IgD-negative memory B cell (primary cell): ENCODE measurements at regions not wholly inside any gene's neighbourhood (a gene's known extent, or its start where the extent isn't known, plus 50 kb on each side); places are given as distances from the start of the nearest gene placed in this dataset.

Experiments used
- H3K27ac Mint-ChIP-seq, 3 donors: one replicate each; pipeline ENCODE4 v1.8.0; 2020 to 2022; ENCODE audit warnings: mild to moderate bottlenecking in 3 of 3, mixed read lengths in 3 of 3, moderate library complexity in 1 of 3
- H3K27me3 Mint-ChIP-seq: one replicate; pipeline ENCODE4 v1.8.0; 2021; ENCODE audit warnings: mixed read lengths
- H3K36me3 Mint-ChIP-seq: one replicate; pipeline ENCODE4 v1.8.0; 2020; ENCODE audit warnings: mild to moderate bottlenecking, mixed read lengths
- H3K4me1 Mint-ChIP-seq, 3 donors: one replicate each; pipeline ENCODE4 v1.8.0; 2020 to 2022; ENCODE audit warnings: mixed read lengths in 3 of 3, mild to moderate bottlenecking in 1 of 3
- H3K4me3 Mint-ChIP-seq, 4 donors: one replicate each; pipeline ENCODE4 v1.8.0; 2020 to 2022; ENCODE audit warnings: mild to moderate bottlenecking in 4 of 4, mixed read lengths in 4 of 4, moderate library complexity in 3 of 4
- H3K9me3 Mint-ChIP-seq, 3 donors: one replicate each; pipeline ENCODE4 v1.8.0; 2020 to 2021; ENCODE audit warnings: mixed read lengths in 3 of 3, mild to moderate bottlenecking in 1 of 3

DNA sequence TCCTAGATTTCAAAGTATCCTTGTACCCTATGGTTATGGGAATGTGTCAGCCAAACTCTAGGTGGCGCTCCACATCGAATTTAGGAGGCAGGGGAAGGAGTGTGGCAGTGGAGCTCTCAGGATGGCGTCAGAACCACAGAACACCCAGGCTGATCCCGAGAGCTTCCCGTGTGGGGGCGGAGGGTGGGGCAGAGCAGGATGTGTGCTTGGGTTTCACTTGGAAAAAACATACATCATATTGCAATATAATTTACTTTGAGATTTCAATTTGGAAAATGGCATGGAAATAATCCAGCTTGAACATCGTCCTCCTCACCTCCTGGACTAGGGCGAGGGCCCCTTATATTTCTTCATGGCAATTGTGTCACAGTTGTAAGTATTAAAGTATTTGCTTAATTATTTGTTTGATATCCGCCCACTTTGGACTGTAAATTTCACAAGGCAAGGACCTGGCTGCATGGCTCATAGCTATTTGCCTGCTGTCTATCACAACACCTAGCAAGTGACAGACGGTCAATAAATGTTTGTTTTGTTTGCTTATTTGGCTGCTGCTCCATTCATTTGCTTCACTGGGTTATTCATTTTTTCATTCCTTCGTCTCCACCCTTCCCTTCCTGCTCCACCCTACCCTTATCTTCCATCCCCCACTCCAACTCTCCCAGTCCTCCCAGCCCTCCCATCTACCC, 221.5 kb upstream of the HMGA2 start:
- peaks cover 0 to 1% (median under 1%) of the 10 kb centered on the region in 3 donors for H3K9me3 Mint-ChIP-seq
- no peak overlapping the region for H3K4me3 Mint-ChIP-seq
- H3K27me3 Mint-ChIP-seq = peaks cover 2% of the 10 kb centered on the region

DNA sequence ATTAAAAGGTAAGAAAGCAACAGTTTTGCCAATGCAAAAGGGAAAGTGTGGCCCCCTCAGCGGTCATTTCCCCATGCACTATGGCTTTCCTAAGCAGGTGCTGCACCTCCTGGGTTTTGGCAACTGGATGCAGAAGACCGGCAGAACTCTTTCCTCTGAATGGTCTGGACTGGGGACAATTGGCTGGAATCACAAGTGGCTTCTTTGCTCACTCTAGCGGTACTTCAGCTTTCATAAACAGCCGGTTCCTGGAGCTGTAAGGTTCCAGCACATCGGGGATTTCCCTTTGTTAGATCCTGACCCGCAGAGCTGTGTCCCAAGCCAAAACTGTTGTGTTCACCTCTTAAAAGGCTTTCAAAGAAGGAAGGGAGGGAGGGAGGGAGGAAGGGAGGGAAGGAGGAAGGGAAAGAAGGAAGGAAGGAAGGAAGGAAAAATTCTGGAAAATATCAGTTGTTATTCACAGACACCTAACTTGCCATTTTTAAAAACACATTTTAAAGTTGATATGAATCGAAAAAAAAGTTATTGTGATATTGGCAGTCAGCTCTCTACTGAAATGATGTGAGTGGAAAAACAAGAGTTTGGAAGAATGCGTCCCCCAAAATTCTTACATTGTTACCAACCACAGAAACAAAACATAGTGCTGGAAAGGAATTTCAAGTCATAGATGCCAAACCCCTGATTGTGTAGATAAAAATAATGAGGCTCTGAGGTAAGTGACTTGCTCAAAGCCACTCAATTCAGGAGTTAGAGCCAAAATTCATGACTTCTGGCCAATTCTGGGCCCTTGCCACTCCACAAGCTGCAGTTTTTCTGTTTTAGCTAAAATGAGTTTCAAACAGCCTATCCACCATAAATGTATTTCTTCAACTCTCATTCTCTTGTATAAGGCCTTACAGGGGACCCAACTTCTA, 220.6 kb upstream of the HMGA2 start:
- H3K27me3 Mint-ChIP-seq = peaks cover 2% of the 10 kb centered on the region
- H3K9me3 Mint-ChIP-seq = peaks cover 0 to 6% (median 2%) of the 10 kb centered on the region in 3 donors
- no peak overlapping the region for H3K4me3 Mint-ChIP-seq
- no peaks in the 10 kb centered on the region for H3K4me1 Mint-ChIP-seq
- H3K36me3 Mint-ChIP-seq = no peaks in the 10 kb centered on the region
- no peak overlapping the region for H3K27ac Mint-ChIP-seq

More for the DNA sequence above, 221.5 kb upstream of the HMGA2 start:
- H3K4me1 Mint-ChIP-seq = no peaks in the 10 kb centered on the region
- H3K27ac Mint-ChIP-seq = no peak overlapping the region
- no peaks in the 10 kb centered on the region for H3K36me3 Mint-ChIP-seq

DNA sequence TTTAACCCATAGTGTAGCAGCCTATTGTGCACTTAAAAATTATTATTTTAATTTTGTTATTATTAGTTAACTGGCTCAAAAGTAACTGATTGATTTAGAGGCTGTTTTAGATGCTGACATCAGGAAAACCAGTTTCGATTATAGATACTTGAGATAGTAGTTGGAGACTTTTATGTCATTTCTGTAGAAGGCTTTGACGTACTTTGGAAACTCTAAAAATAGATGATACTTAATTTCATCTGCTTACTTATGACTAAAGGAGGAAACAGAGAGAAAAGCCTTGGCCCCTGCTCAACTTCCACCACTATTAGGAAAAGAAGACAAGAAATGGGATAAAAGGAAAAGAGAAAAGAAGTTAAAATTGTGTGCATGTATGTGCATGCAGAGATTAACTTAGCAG, 219.3 kb upstream of the HMGA2 start:
- Mint-ChIP-seq H3K9me3 (peaks cover 0 to 6% (median 2%) of the 10 kb centered on the region in 3 donors), H3K27ac (no peak overlapping the region), H3K4me1 (no peaks in the 10 kb centered on the region), H3K36me3 (no peaks in the 10 kb centered on the region), H3K27me3 (peaks cover 2% of the 10 kb centered on the region), H3K4me3 (no peak overlapping the region)

DNA sequence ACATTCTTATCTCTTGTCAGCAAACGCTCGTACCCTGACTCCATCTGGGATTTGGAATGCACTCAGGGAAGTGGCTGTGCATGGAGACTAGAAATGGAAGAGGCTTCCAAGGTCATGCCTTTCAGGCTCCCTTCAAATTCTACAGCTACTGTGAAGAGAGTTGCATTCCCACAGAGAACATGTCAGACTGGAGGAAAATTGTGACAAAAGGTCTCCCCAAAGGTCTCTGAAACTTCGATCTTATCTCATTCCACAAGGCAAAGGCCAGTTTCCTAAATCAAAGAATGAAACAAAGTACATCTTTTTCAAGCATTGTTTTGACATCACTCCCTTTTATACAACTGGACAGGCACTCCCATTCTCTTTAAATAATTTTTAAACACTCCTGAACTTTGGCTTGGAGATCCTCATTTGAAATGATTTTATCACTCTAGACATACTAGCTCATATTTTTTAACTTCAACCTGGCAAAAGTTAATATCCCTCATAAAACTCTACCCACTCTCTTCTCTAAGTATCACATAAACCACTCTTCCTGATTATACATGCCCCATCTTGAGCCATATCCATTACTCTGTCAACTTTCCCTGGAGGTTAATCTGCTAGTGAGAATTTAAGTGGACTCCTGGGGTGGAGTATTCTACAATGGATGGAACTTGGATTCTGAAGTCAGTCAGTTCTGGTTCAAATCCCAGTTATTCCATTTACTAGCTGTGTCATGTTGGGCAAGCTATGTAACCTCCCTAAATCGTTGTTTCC, 218.1 kb upstream of the HMGA2 start:
- no peak overlapping the region for H3K4me3 Mint-ChIP-seq
- H3K27ac Mint-ChIP-seq = no peak overlapping the region
- H3K27me3 Mint-ChIP-seq = peaks cover 2% of the 10 kb centered on the region
- H3K36me3 Mint-ChIP-seq = no peaks in the 10 kb centered on the region
- no peaks in the 10 kb centered on the region for H3K4me1 Mint-ChIP-seq
- peaks cover 0 to 6% (median 2%) of the 10 kb centered on the region in 3 donors for H3K9me3 Mint-ChIP-seq

GRCh38 chr12:65607401-65607841, 216.9 kb upstream of the HMGA2 start:
- Mint-ChIP-seq H3K9me3 (peaks cover 0 to 6% (median 2%) of the 10 kb centered on the region in 3 donors), H3K27me3 (peaks cover 3% of the 10 kb centered on the region), H3K4me1 (no peaks in the 10 kb centered on the region), H3K27ac (no peak overlapping the region), H3K36me3 (no peaks in the 10 kb centered on the region), H3K4me3 (no peak overlapping the region)

DNA sequence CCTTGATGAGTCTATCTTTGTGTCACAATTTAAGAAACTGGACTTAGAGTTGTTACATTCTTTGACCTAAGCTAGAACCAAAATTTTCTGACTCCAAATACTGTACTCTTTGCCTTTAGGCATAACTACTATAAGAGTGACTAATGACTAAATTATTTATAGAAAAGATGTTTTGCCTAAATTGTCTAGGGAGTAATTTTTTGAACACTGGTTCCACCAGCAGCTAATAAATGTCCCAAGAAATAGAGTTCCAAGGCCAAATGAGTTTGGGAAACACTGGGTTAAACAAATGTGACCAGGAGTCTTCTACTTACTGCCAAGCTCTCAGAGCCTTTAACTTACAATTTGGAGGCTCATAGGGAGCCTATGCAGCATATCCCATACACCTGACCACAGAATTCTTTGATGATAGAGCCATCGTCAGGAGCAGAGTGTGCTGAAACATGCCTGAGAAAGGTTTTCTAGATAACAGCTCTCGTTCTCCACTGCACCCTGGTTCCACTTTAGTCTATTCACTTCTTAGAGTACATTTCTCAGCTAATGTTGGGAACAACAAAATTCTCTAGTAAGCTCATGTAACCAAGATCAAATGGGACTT, 215.9 kb upstream of the HMGA2 start:
- Mint-ChIP-seq H3K27ac (no peak overlapping the region), H3K4me1 (no peaks in the 10 kb centered on the region), H3K9me3 (peaks cover 0 to 6% (median 2%) of the 10 kb centered on the region in 3 donors), H3K36me3 (no peaks in the 10 kb centered on the region), H3K4me3 (no peak overlapping the region), H3K27me3 (peaks cover 2% of the 10 kb centered on the region)

DNA sequence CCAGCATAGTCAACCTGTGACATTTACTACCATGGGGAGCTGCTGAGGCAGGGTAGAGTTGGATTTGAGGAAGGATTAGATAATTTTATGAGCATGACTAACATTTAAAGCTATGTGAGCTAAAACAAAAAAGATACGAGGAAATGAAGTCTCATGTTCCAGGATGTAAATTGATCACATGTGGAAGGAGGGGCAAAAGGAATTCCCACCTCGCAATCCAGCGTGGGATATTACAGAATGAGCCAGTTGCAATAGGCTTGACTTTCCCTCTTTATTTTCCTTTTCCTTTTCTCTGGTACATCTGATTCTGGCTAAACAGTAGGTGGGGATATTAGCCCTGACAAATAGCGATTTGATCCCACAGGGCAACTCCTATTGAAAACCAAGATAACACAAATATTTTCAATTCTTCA, 214.9 kb upstream of the HMGA2 start:
- Mint-ChIP-seq H3K4me3 (no peak overlapping the region), H3K36me3 (no peaks in the 10 kb centered on the region), H3K27ac (no peak overlapping the region), H3K9me3 (peaks cover 0 to 6% (median 2%) of the 10 kb centered on the region in 3 donors), H3K27me3 (peaks cover 2% of the 10 kb centered on the region), H3K4me1 (no peaks in the 10 kb centered on the region)

GRCh38 chr12:65611396-65611795, 212.9 kb upstream of the HMGA2 start:
- Mint-ChIP-seq H3K4me1 (no peaks in the 10 kb centered on the region), H3K36me3 (no peaks in the 10 kb centered on the region), H3K4me3 (no peak overlapping the region), H3K9me3 (peaks cover 0 to 12% (median 2%) of the 10 kb centered on the region in 3 donors), H3K27ac (no peak overlapping the region), H3K27me3 (peaks cover 2% of the 10 kb centered on the region)

GRCh38 chr12:65612440-65612839, 211.8 kb upstream of the HMGA2 start:
- H3K27me3 Mint-ChIP-seq = peaks cover 2% of the 10 kb centered on the region
- no peak overlapping the region for H3K4me3 Mint-ChIP-seq
- no peak overlapping the region for H3K27ac Mint-ChIP-seq
- no peaks in the 10 kb centered on the region for H3K36me3 Mint-ChIP-seq
- no peaks in the 10 kb centered on the region for H3K4me1 Mint-ChIP-seq
- H3K9me3 Mint-ChIP-seq = peaks cover 0 to 12% (median 2%) of the 10 kb centered on the region in 3 donors

- Mint-ChIP-seq H3K9me3 (peaks cover 0 to 5% (median under 1%) of the 10 kb centered on the region in 3 donors), H3K27ac (no peak overlapping the region), H3K4me1 (no peaks in the 10 kb centered on the region), H3K4me3 (no peak overlapping the region), H3K27me3 (peaks cover 2% of the 10 kb centered on the region), H3K36me3 (no peaks in the 10 kb centered on the region)
Measured at GRCh38 chr12:65613692-65614091, 210.6 kb upstream of the HMGA2 start.

DNA sequence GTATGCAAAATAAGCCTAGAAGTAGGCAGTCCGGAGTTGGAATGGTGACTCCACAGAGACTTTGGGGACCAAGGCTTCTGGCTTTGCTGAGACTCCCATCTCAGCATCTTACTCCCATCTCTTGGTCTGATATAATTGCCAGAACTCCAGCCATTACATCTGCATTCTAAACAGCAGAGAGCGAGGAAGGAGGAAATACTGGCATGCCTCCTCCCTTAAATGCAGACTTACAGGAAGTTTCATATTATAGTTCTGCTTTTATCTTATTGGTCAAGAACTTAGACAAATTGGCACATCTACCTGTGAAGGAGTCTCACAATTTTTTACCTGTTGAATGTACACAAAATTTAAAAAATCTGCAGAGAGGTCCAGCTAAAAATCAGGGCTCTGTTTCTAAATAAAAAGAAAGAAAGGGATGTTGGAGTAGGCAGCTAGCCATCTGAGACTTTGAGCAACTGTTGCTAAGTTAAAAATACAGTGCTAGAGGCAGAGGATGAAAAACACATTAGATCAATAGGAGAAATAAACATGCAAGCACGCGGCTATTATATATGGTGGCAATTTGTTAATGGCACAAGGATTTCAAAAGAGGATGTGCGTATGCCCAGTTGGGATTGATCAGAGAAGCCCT, 209.9 kb upstream of the HMGA2 start:
- Mint-ChIP-seq H3K4me1 (no peaks in the 10 kb centered on the region), H3K36me3 (no peaks in the 10 kb centered on the region), H3K9me3 (peaks cover 0 to 5% (median 3%) of the 10 kb centered on the region in 3 donors), H3K27me3 (peaks cover 6% of the 10 kb centered on the region), H3K4me3 (no peak overlapping the region), H3K27ac (no peak overlapping the region)

DNA sequence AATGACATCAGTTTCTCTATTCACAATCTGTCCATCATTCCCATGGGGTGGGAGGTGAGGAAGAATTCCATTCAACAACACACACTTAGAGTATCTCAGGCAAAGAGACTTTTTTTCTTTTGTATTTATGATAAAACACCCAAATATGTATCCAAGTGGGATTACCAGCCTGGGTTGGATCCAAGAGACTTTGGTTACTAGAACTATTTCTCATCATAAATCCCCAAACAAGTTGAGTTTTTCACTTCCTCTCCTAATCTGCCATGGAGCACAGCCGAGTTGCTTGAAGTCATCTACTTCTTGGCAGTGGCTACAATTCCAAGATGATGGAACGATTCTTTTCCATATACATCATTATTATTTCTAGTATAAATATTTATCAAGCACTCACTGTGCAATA, 209.2 kb upstream of the HMGA2 start:
- Mint-ChIP-seq H3K9me3 (peaks cover 0 to 5% (median 3%) of the 10 kb centered on the region in 3 donors), H3K27me3 (peaks cover 6% of the 10 kb centered on the region), H3K4me1 (no peaks in the 10 kb centered on the region), H3K4me3 (no peak overlapping the region), H3K27ac (no peak overlapping the region), H3K36me3 (no peaks in the 10 kb centered on the region)

DNA sequence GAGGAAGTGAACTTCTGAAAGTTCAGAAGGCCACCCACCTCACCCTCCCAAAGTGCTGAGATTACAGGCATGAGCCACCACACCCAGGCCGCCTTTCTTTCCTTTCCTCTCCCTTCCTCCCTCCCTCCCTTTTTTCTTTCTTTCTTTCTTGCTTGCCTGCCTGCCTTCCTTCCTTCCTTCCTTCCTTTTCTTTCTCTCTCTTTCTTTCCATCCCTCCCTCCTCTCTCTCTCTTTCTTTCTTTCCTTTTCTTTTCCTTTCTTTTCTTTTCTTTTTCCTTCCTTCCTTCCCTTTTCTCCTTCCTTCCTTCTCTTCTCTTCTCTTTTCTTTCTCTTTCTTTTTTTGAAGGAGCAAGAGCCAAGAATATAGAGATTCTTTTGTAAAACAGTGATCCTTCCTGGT, 208.3 kb upstream of the HMGA2 start:
- Mint-ChIP-seq H3K4me1 (no peaks in the 10 kb centered on the region), H3K36me3 (no peaks in the 10 kb centered on the region), H3K4me3 (no peak overlapping the region), H3K27me3 (peaks cover 6% of the 10 kb centered on the region), H3K9me3 (peaks cover 0 to 5% (median 3%) of the 10 kb centered on the region in 3 donors), H3K27ac (no peak overlapping the region)

GRCh38 chr12:65618588-65618987, 205.7 kb upstream of the HMGA2 start:
- Mint-ChIP-seq H3K9me3 (peaks cover 0 to 8% (median 3%) of the 10 kb centered on the region in 3 donors), H3K4me3 (no peak overlapping the region), H3K27me3 (peaks cover 4% of the 10 kb centered on the region), H3K4me1 (no peaks in the 10 kb centered on the region), H3K27ac (no peak overlapping the region), H3K36me3 (no peaks in the 10 kb centered on the region)
